ENCODE measurements at regions not wholly inside any gene's neighbourhood (a gene's known extent, or its start where the extent isn't known, plus 50 kb on each side); places are given as distances from the start of the nearest gene placed in this dataset.
"Not testable (repeated sequence)": the region's sequence is repeated elsewhere in the genome, so short reads cannot be mapped to it uniquely, and the experiment has no call there.

DNA sequence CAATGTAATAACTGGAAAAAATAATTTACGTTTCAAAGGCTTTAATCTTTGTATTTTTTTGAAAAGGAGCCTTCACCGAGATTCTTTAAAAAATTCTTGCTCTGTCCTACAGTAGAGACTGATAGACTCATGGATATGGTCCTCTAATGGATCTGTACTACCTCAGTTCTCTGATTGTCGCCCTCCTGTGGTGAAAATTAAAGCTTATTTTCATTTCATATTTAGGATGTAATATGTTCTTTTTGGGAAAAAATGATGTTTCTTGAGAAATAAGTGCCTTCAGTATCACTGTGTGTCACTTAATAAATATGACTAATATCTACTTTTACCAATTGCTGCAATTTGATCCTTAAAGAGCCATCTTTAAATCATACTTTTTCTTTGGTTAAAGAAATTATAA, 4593.3 kb upstream of the OR11H1 start:
- DNase-seq (ENCODE audit: low read depth, low spot score): peak; percentile 20
- H3K4me3 ChIP-seq (ENCODE audit: low read length): not testable (repeated sequence)

DNA sequence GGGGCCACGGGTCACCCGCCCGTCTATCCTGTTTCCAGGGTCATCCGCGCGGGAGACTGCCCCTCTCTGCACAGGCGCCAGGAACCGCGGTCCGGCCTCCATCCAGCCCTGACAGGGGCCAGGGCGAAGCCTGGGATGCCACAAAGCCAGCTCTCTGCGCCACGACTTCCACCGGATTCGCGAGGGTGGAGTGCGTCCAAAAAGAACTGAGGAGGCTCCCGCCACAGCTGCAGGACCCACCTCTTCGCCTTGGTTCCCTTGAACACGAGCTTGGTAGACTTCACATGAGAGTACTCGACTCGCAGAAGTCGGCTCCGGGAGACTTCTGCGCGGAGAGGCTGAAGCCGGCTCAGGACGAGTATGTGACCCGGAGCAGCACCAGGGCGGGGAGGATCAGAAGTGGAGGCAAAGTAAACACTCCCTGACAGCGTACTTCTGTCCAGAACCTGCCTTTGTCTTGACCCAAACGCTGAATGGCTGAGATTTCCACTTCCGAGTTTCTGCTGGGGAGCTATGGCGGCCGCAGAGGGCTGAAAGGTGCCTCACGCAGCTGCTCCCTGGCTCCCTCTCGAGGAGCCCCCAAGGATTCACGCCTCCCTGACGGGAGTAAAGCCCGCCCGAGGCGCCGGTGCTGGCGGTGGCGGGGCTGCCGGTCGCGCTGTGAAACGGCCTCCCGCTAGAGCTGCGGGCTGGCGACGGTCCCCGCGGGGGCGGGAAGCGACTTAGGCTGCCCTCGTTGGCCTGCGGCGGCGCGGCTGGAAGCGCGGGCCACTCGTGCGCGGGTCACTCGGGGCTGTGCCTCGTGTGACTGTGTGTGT, 4566.7 kb upstream of the OR11H1 start:
- DNase-seq (ENCODE audit: low read depth, low spot score): no peak
- no peak overlapping the region for H3K4me3 ChIP-seq (ENCODE audit: low read length)

DNA sequence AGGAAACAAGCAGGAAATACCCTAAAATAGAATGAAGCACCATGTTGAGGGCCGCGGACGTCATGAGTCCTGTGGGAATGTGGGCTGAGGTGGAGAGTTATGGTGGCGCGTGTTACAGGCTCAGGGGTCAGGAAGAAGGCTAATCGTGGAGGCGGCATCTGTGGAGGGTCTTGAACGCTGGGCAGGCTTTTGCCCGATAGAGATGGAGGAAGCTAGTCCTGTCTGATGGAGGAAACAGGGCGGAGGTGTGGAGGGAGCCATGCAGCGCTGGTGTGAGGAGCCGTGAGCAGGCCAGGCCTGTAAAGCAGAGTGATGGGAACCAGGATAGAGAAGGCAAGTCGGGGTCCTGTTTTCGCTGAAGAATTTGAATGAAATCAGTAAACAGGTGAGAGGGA, 4566.1 kb upstream of the OR11H1 start:
- DNase-seq (ENCODE audit: low read depth, low spot score); H3K4me3 ChIP-seq (ENCODE audit: low read length): not testable (repeated sequence)
